Smooth muscle cell (in vitro differentiated cells): ENCODE measurements at regions not wholly inside any gene's neighbourhood (a gene's known extent, or its start where the extent isn't known, plus 50 kb on each side); places are given as distances from the start of the nearest gene placed in this dataset.

Experiments used
- DNase-seq: peaks from one replicate; lab custom pipeline; 2025; ENCODE audit not compliant: unreplicated experiment; lab: John Stamatoyannopoulos, UW
- H2AFZ ChIP-seq: fragments of 200-600 bp; sonication (generic); 2 replicates; pipeline ENCODE4 v1.6.0; 2016; ENCODE audit warnings: antibody characterized with exemption, low read depth, mild to moderate bottlenecking
- H3F3A ChIP-seq: fragments of 200-600 bp; sonication (generic); 2 replicates; pipeline ENCODE4 v1.6.0; 2017; ENCODE audit warnings: antibody characterized with exemption, low read depth
- H3K27ac ChIP-seq: fragments of 200-600 bp; sonication (generic); 2 replicates; pipeline ENCODE4 v1.5.1; 2016; ENCODE audit warnings: low read depth, mild to moderate bottlenecking
- H3K27me3 ChIP-seq: fragments of 200-600 bp; sonication (generic); 2 replicates; pipeline ENCODE4 v1.6.1; 2016; ENCODE audit warnings: low read depth, mild to moderate bottlenecking
- H3K36me3 ChIP-seq: fragments of 200-600 bp; sonication (generic); 2 replicates; pipeline ENCODE4 v1.5.1; 2016; ENCODE audit warnings: low read depth
- H3K4me1 ChIP-seq: fragments of 200-600 bp; sonication (generic); 2 replicates; pipeline ENCODE4 v1.5.1; 2016; ENCODE audit warnings: low read depth
- H3K4me2 ChIP-seq: fragments of 200-600 bp; sonication (generic); 2 replicates; pipeline ENCODE4 v1.6.0; 2016; ENCODE audit warnings: mild to moderate bottlenecking
- H3K4me3 ChIP-seq: fragments of 200-600 bp; sonication (generic); 2 replicates; pipeline ENCODE4 v1.5.1; 2016; ENCODE audit warnings: mild to moderate bottlenecking
- H3K79me2 ChIP-seq: fragments of 200-600 bp; sonication (generic); 2 replicates; pipeline ENCODE4 v1.6.0; 2016; ENCODE audit warnings: low read depth, mild to moderate bottlenecking
- H3K9ac ChIP-seq: fragments of 200-600 bp; sonication (generic); 2 replicates; pipeline ENCODE4 v1.6.0; 2016; ENCODE audit warnings: low read depth
- H3K9me3 ChIP-seq: fragments of 200-600 bp; sonication (generic); replicated peaks from 2 replicates; pipeline ENCODE4 v1.5.1; 2016; ENCODE audit warnings: low read depth
- H4K20me1 ChIP-seq: fragments of 200-600 bp; sonication (generic); 2 replicates; pipeline ENCODE4 v1.6.0; 2016; ENCODE audit warnings: low read depth
- WGBS: methylation state at CpG from one replicate; pipeline ENCODE4 v1.1.7; 2016; ENCODE audit warnings: low lambda C conversion rate; 5-methylcytosine and 5-hydroxymethylcytosine counted together
- TF ChIP-seq, protein P1 (sequence below): fragments of 200-600 bp; sonication (generic); IDR thresholded peaks from 2 replicates; pipeline ENCODE4 v1.5.1; 2017; ENCODE audit warnings: borderline replicate concordance, mild to moderate bottlenecking, antibody characterized with exemption; ENCODE audit not compliant: insufficient read depth, poor library complexity, severe bottlenecking

DNA sequence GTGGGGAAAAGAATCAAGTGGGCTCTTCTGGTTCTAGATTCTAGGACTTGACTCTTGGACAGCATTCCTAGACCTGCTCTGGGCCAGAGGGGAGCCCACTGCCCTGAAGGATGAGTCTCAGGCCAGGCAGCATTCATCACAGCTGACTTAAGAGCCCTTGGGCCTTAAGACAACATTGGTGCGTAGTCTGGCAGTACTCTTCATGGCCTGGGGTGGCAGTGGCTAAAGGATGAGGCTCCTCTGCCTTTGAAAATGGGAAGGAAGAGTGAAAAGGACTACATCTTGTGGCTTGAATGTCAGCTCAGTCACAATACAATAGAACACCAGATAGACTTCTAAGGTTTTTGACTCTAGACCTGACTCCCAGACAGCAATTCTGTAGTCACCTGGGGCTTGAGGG, 1415.1 kb upstream of the PRMT6 start:
- Histone ChIP-seq H3F3A (no peaks in the 10 kb centered on the region), H3K9me3 (no peaks in the 10 kb centered on the region), H3K27ac (no peak overlapping the region), H3K27me3 (no peaks in the 10 kb centered on the region), H3K4me2 (no peak overlapping the region), H3K4me1 (no peaks in the 10 kb centered on the region), H3K9ac (no peak overlapping the region), H3K36me3 (no peaks in the 10 kb centered on the region), H4K20me1 (no peaks in the 10 kb centered on the region), H2AFZ (no peak overlapping the region), H3K4me3 (no peak overlapping the region), H3K79me2 (no peaks in the 10 kb centered on the region)
- DNase-seq: no peak
- WGBS: 74% methylated on average over 1 of the region's 1 CpG
- TF ChIP-seq, protein P1, sequence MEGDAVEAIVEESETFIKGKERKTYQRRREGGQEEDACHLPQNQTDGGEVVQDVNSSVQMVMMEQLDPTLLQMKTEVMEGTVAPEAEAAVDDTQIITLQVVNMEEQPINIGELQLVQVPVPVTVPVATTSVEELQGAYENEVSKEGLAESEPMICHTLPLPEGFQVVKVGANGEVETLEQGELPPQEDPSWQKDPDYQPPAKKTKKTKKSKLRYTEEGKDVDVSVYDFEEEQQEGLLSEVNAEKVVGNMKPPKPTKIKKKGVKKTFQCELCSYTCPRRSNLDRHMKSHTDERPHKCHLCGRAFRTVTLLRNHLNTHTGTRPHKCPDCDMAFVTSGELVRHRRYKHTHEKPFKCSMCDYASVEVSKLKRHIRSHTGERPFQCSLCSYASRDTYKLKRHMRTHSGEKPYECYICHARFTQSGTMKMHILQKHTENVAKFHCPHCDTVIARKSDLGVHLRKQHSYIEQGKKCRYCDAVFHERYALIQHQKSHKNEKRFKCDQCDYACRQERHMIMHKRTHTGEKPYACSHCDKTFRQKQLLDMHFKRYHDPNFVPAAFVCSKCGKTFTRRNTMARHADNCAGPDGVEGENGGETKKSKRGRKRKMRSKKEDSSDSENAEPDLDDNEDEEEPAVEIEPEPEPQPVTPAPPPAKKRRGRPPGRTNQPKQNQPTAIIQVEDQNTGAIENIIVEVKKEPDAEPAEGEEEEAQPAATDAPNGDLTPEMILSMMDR: no peak

DNA sequence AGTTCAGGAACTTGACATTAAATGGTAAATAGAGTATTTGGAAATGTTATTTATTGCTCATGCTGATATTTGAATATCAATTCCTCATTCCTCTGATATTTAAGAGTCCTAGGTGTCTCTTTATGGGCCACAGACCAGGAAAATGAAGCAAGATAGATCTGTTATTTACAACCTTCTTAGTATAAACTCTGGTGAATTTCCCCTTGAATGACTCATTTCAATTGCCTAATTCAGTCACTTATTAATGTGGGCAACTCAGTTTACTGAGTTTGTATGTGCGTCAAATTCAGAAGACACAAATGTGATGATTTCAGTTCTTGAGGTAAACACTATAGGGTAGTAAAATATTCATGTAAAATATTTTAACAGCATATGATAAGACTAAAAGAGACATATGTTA, 1404.4 kb upstream of the PRMT6 start:
- no peak overlapping the region for H3K27ac ChIP-seq
- no peak overlapping the region for H3K4me3 ChIP-seq
- H2AFZ ChIP-seq: no peak overlapping the region
- H3K9ac ChIP-seq: no peak overlapping the region
- no peaks in the 10 kb centered on the region for H3K36me3 ChIP-seq
- no peaks in the 10 kb centered on the region for H3K79me2 ChIP-seq
- no peaks in the 10 kb centered on the region for H3K27me3 ChIP-seq
- H3K9me3 ChIP-seq: no peaks in the 10 kb centered on the region
- TF ChIP-seq, protein P1: no peak
- no peaks in the 10 kb centered on the region for H3K4me1 ChIP-seq
- H3F3A ChIP-seq: no peaks in the 10 kb centered on the region
- no peak for DNase-seq
- H4K20me1 ChIP-seq: no peaks in the 10 kb centered on the region
- WGBS: 96% methylated on average over 1 of the region's 1 CpG
- no peak overlapping the region for H3K4me2 ChIP-seq

DNA sequence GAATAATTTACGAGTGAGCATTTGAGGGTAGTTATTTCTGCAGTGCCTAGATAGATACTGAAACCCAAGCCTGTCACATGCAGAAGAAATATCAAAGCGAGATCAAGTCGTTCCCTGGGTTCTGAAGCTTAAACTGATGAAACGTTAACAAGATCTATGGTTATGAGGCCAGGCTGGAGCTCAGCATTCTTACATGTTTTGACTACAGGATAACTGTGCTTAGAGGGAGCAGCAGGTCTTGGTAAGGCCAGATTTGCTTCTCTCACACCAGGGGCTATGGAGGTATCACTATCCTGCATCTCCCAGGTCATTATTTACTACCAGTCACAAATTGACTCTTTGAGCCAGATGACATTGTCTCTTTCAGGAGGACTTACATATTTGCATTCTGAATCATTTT, 1401.4 kb upstream of the PRMT6 start:
- Histone ChIP-seq H3K27me3 (no peaks in the 10 kb centered on the region), H4K20me1 (no peaks in the 10 kb centered on the region), H3K36me3 (no peaks in the 10 kb centered on the region), H3K9me3 (no peaks in the 10 kb centered on the region), H3K4me1 (no peaks in the 10 kb centered on the region), H2AFZ (no peak overlapping the region), H3K9ac (no peak overlapping the region), H3K4me2 (no peak overlapping the region), H3F3A (no peaks in the 10 kb centered on the region), H3K79me2 (no peaks in the 10 kb centered on the region), H3K27ac (no peak overlapping the region), H3K4me3 (no peak overlapping the region)
- TF ChIP-seq, protein P1: no peak
- WGBS: 83% methylated on average over 4 of the region's 4 CpGs
- no peak for DNase-seq

DNA sequence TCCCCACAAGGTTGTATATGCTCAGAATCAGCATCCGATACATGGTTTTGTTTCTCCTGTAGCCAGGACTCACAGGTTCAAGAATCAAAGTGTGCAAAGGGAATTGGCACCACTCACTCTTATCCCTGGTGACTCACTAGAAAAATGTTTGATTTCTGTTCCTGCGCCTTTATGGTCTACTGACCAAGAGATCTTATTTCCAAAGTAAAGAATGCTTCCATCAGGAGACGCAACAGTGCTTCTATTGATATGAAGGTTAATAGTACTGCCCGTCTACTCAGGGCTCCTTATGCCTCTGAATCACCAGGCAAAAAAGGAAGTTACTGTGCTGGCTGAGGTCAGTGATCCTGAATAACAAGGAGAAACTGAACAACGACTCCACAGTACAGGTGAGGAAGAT, 1392.0 kb upstream of the PRMT6 start:
- no peak overlapping the region for H3K4me2 ChIP-seq
- TF ChIP-seq, protein P1: no peak

More for the DNA sequence above, 1392.0 kb upstream of the PRMT6 start:
- WGBS: 78% methylated on average over 5 of the region's 5 CpGs
- no peaks in the 10 kb centered on the region for H3K9me3 ChIP-seq
- no peaks in the 10 kb centered on the region for H4K20me1 ChIP-seq
- no peak overlapping the region for H3K9ac ChIP-seq
- no peak overlapping the region for H3K27ac ChIP-seq
- H3K27me3 ChIP-seq: no peaks in the 10 kb centered on the region
- no peaks in the 10 kb centered on the region for H3K36me3 ChIP-seq
- DNase-seq: no peak
- no peak overlapping the region for H3K4me3 ChIP-seq
- H3K4me1 ChIP-seq: no peaks in the 10 kb centered on the region
- no peaks in the 10 kb centered on the region for H3F3A ChIP-seq
- no peak overlapping the region for H2AFZ ChIP-seq
- no peaks in the 10 kb centered on the region for H3K79me2 ChIP-seq
